ENCODE measurements at regions not wholly inside any gene's neighbourhood (a gene's known extent, or its start where the extent isn't known, plus 50 kb on each side); places are given as distances from the start of the nearest gene placed in this dataset.
"Not testable (repeated sequence)": the region's sequence is repeated elsewhere in the genome, so short reads cannot be mapped to it uniquely, and the experiment has no call there.

DNA sequence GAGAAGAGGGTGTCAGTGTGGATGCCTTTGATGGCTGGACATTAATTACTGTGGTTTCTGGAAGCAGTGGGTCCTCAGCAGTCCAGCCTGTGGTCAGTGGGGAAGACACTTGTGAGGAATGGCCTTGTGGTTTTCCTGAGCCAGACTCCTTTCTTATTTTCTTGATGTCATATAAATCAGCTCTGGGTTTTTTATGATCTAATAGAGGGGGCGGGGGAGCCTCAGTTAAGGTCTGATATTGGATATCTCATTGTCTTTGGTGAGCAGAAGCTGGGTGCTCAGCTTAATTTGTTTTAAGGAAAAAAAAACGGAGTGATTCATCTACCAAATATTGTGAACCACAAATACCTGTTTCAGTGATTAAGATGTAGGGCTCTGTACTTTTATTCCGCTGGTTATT is 62.1 kb downstream of the OTOR start:
- Histone ChIP-seq H3K9me3 (ENCODE audit: insufficient read depth, low read length) (peaks cover 6% of the 10 kb centered on the region; the same call in 1 of the 2 replicates), H3K4me1 (ENCODE audit: insufficient read depth, insufficient read length) (no peaks in the 10 kb centered on the region), H3K36me3 (ENCODE audit: insufficient read depth, insufficient read length, low read length) (no peaks in the 10 kb centered on the region), H3K4me3 (ENCODE audit: insufficient read length, low read depth) (no peak overlapping the region), H3K9ac (ENCODE audit: insufficient read length, low read depth) (no peak overlapping the region), H3K27me3 (ENCODE audit: insufficient read depth, insufficient read length) (no peaks in the 10 kb centered on the region)
- no peak for DNase-seq (ENCODE audit: low read depth, low spot score)
- TF ChIP-seq YY1 (IDR thresholded peaks at IDR 0.05; ENCODE audit: insufficient read depth, insufficient read length) (no peak), ZNF274 (IDR thresholded peaks at IDR 0.05; ENCODE audit: low read depth, low read length) (no peak), SUZ12 (IDR thresholded peaks at IDR 0.05; ENCODE audit: extremely low read depth, insufficient read depth, insufficient read length) (no peak)

GRCh38 chr20:16816192-16816591 is 68.0 kb downstream of the OTOR start:
- Histone ChIP-seq H3K4me1 (ENCODE audit: insufficient read depth, insufficient read length) (no peaks in the 10 kb centered on the region), H3K27me3 (ENCODE audit: insufficient read depth, insufficient read length) (no peaks in the 10 kb centered on the region), H3K4me3 (ENCODE audit: insufficient read length, low read depth) (no peak overlapping the region), H3K9me3 (ENCODE audit: insufficient read depth, low read length) (no peaks in the 10 kb centered on the region), H3K9ac (ENCODE audit: insufficient read length, low read depth) (no peak overlapping the region), H3K36me3 (ENCODE audit: insufficient read depth, insufficient read length, low read length) (no peaks in the 10 kb centered on the region)
- DNase-seq (ENCODE audit: low read depth, low spot score): no peak
- no peak for TF ChIP-seq ZNF274 (IDR thresholded peaks at IDR 0.05; ENCODE audit: low read depth, low read length)
- TF ChIP-seq YY1 (IDR thresholded peaks at IDR 0.05; ENCODE audit: insufficient read depth, insufficient read length): no peak
- no peak for TF ChIP-seq SUZ12 (IDR thresholded peaks at IDR 0.05; ENCODE audit: extremely low read depth, insufficient read depth, insufficient read length)

DNA sequence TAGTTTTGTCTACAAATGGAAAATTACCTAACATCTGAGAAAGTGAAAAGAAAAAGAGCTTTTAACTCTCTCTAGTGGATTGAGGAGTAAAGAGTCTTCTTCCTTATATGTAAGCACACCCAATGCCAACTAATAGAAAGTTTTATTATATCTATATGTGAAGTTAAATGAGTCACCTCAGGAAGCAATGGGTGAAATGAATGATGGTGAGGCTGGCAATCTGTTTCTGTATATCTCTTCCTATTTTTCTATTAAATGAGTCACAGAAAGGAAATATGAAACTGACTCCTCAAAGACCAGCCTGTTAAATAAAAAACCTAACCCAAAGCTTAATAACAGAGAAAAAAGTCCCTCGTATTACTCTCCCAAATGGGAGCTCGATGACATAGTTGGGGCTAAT is 71.3 kb downstream of the OTOR start:
- Histone ChIP-seq H3K27me3 (ENCODE audit: insufficient read depth, insufficient read length) (no peaks in the 10 kb centered on the region), H3K9ac (ENCODE audit: insufficient read length, low read depth) (no peak overlapping the region), H3K4me1 (ENCODE audit: insufficient read depth, insufficient read length) (no peaks in the 10 kb centered on the region), H3K4me3 (ENCODE audit: insufficient read length, low read depth) (no peak overlapping the region), H3K9me3 (ENCODE audit: insufficient read depth, low read length) (peaks cover 10% of the 10 kb centered on the region; the same call in 1 of the 2 replicates), H3K36me3 (ENCODE audit: insufficient read depth, insufficient read length, low read length) (no peaks in the 10 kb centered on the region)
- no peak for DNase-seq (ENCODE audit: low read depth, low spot score)
- TF ChIP-seq ZNF274 (IDR thresholded peaks at IDR 0.05; ENCODE audit: low read depth, low read length): no peak
- TF ChIP-seq YY1 (IDR thresholded peaks at IDR 0.05; ENCODE audit: insufficient read depth, insufficient read length): no peak
- TF ChIP-seq SUZ12 (IDR thresholded peaks at IDR 0.05; ENCODE audit: extremely low read depth, insufficient read depth, insufficient read length): no peak

DNA sequence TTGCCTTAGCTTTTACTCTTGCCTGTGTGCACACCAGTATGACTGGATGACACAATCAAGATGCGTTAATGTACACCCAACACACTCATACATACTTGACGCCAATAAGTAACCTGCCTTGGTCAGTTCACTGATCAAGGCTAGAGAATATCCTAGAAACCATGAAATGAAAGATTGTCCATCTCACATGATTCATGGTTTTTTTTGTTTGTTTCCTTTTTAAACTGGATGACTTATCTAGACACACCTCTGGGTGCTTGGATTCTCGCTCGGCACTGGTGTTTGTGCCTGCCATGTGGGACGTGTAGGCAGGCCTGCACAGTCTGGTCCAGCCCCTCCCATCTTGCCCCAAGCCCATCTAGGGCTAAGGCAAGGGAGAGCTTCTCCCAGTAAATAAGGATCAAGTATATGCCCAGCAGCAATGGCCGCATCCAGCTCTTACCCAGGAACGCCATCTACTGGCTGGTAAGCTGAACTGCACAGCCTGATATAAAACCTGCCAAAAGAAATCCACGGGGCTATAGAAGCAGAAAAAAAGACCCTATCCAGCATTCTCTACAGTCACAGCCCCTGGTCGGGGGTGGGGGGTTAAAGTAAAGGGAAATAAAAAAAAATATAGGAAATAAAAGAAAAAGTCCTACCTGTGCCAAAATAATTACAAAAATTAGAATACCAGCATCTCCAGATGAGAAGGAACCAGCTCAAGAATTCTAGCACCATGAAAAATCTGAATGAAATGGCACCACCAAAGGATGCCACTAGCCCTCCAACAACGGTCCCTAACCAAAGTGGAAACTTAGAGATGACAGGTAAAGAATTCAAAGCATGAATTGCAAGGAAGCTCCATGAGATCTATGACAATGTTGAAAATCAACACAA is 73.3 kb downstream of the OTOR start:
- Histone ChIP-seq H3K4me3 (ENCODE audit: insufficient read length, low read depth) (no peak overlapping the region), H3K9ac (ENCODE audit: insufficient read length, low read depth) (no peak overlapping the region), H3K27me3 (ENCODE audit: insufficient read depth, insufficient read length) (no peaks in the 10 kb centered on the region), H3K4me1 (ENCODE audit: insufficient read depth, insufficient read length) (no peaks in the 10 kb centered on the region), H3K9me3 (ENCODE audit: insufficient read depth, low read length) (peaks cover 10% of the 10 kb centered on the region; the same call in 1 of the 2 replicates), H3K36me3 (ENCODE audit: insufficient read depth, insufficient read length, low read length) (no peaks in the 10 kb centered on the region)
- TF ChIP-seq YY1 (IDR thresholded peaks at IDR 0.05; ENCODE audit: insufficient read depth, insufficient read length) (no peak), ZNF274 (IDR thresholded peaks at IDR 0.05; ENCODE audit: low read depth, low read length) (no peak), SUZ12 (IDR thresholded peaks at IDR 0.05; ENCODE audit: extremely low read depth, insufficient read depth, insufficient read length) (no peak)
- DNase-seq (ENCODE audit: low read depth, low spot score): peak; percentile 30

GRCh38 chr20:16824664-16825063 is 76.5 kb downstream of the OTOR start:
- peaks cover 10% of the 10 kb centered on the region; the same call in 1 of the 2 replicates for H3K9me3 ChIP-seq (ENCODE audit: insufficient read depth, low read length)

GRCh38 chr20:16828666-16829305 is 80.6 kb downstream of the OTOR start:
- Histone ChIP-seq H3K9ac (ENCODE audit: insufficient read length, low read depth) (no peak overlapping the region), H3K9me3 (ENCODE audit: insufficient read depth, low read length) (no peaks in the 10 kb centered on the region), H3K27me3 (ENCODE audit: insufficient read depth, insufficient read length) (no peaks in the 10 kb centered on the region), H3K4me1 (ENCODE audit: insufficient read depth, insufficient read length) (no peaks in the 10 kb centered on the region), H3K4me3 (ENCODE audit: insufficient read length, low read depth) (no peak overlapping the region), H3K36me3 (ENCODE audit: insufficient read depth, insufficient read length, low read length) (no peaks in the 10 kb centered on the region)
- TF ChIP-seq SUZ12 (IDR thresholded peaks at IDR 0.05; ENCODE audit: extremely low read depth, insufficient read depth, insufficient read length): no peak
- DNase-seq (ENCODE audit: low read depth, low spot score): no peak

More at GRCh38 chr20:16824664-16825063, 76.5 kb downstream of the OTOR start:
- Histone ChIP-seq H3K27me3 (ENCODE audit: insufficient read depth, insufficient read length) (no peaks in the 10 kb centered on the region), H3K4me3 (ENCODE audit: insufficient read length, low read depth) (no peak overlapping the region), H3K9ac (ENCODE audit: insufficient read length, low read depth) (no peak overlapping the region), H3K36me3 (ENCODE audit: insufficient read depth, insufficient read length, low read length) (no peaks in the 10 kb centered on the region), H3K4me1 (ENCODE audit: insufficient read depth, insufficient read length) (no peaks in the 10 kb centered on the region)
- no peak for TF ChIP-seq SUZ12 (IDR thresholded peaks at IDR 0.05; ENCODE audit: extremely low read depth, insufficient read depth, insufficient read length)
- no peak for TF ChIP-seq YY1 (IDR thresholded peaks at IDR 0.05; ENCODE audit: insufficient read depth, insufficient read length)
- no peak for TF ChIP-seq ZNF274 (IDR thresholded peaks at IDR 0.05; ENCODE audit: low read depth, low read length)
- no peak for DNase-seq (ENCODE audit: low read depth, low spot score)

GRCh38 chr20:16835690-16836089 is 87.5 kb downstream of the OTOR start:
- H3K27me3 ChIP-seq (ENCODE audit: insufficient read depth, insufficient read length): not testable (repeated sequence)

More at GRCh38 chr20:16835690-16836089, 87.5 kb downstream of the OTOR start:
- not testable (repeated sequence) for H3K9ac ChIP-seq (ENCODE audit: insufficient read length, low read depth); H3K4me3 ChIP-seq (ENCODE audit: insufficient read length, low read depth); DNase-seq (ENCODE audit: low read depth, low spot score); H3K36me3 ChIP-seq (ENCODE audit: insufficient read depth, insufficient read length, low read length); H3K4me1 ChIP-seq (ENCODE audit: insufficient read depth, insufficient read length); H3K9me3 ChIP-seq (ENCODE audit: insufficient read depth, low read length)
